GM23248 (cell line): ENCODE measurements at regions not wholly inside any gene's neighbourhood (a gene's known extent, or its start where the extent isn't known, plus 50 kb on each side); places are given as distances from the start of the nearest gene placed in this dataset.

Experiments used
- EZH2 ChIP-seq: fragments of 200-600 bp; sonication (generic); IDR thresholded peaks from 2 replicates; pipeline ENCODE4 v1.6.1; 2018; ENCODE audit warnings: antibody characterized with exemption, mild to moderate bottlenecking; ENCODE audit not compliant: insufficient read depth, poor library complexity, severe bottlenecking
- EZH2phosphoT487 ChIP-seq: fragments of 200-600 bp; sonication (generic); IDR thresholded peaks from 2 replicates; pipeline ENCODE4 v1.6.1; 2018; ENCODE audit warnings: antibody characterized with exemption, moderate library complexity, mild to moderate bottlenecking, low read depth; ENCODE audit not compliant: insufficient read depth

- no peak for TF ChIP-seq EZH2phosphoT487
- TF ChIP-seq EZH2 = no peak
Observed at GRCh38 chr5:10859393-10860195, 98.6 kb upstream of the DAP start.
